ENCODE measurements at regions not wholly inside any gene's neighbourhood (a gene's known extent, or its start where the extent isn't known, plus 50 kb on each side); places are given as distances from the start of the nearest gene placed in this dataset.

DNA sequence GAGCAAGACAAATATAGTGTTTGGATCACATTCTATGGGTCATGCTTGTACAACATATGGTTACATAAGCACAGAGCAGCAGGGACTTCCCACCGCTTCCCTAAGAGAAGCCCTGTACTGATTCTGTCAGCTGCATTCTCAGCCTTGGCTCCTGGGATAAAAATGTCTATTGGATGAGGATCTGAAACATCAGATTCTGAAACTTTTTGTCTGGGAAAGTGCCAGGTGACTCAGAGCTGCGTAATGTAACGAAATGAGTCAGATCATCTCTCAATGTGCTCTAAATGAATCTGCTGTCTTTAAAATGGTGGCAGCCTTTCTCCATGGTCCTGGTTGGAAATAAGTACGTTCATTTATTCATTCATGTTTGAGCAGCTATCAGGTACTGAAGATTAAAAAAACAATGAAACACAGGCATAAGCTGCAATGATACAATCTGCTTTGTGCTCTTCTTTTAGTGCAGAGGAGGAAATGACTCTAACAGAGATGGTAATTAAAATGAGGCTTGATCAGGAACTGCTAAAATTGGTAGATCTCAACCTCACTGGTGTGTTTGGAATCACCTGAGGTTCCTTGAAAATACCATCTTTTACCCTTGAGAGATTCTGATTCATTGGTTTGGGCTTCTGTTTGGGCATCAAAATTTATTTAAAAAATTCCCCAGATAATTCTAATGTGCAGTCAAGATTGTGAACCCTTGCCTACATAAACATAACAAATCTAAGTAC, 99.1 kb upstream of the NAP1L1 start:
- H3K4me1 ChIP-seq (replicated peaks), result no peaks in the 10 kb centered on the region
- TF ChIP-seq POLR2AphosphoS5 (IDR thresholded peaks at IDR 0.05), result no peak
- TF ChIP-seq, protein P1, sequence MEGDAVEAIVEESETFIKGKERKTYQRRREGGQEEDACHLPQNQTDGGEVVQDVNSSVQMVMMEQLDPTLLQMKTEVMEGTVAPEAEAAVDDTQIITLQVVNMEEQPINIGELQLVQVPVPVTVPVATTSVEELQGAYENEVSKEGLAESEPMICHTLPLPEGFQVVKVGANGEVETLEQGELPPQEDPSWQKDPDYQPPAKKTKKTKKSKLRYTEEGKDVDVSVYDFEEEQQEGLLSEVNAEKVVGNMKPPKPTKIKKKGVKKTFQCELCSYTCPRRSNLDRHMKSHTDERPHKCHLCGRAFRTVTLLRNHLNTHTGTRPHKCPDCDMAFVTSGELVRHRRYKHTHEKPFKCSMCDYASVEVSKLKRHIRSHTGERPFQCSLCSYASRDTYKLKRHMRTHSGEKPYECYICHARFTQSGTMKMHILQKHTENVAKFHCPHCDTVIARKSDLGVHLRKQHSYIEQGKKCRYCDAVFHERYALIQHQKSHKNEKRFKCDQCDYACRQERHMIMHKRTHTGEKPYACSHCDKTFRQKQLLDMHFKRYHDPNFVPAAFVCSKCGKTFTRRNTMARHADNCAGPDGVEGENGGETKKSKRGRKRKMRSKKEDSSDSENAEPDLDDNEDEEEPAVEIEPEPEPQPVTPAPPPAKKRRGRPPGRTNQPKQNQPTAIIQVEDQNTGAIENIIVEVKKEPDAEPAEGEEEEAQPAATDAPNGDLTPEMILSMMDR (IDR thresholded peaks at IDR 0.05), result no peak
- no peak for TF ChIP-seq POLR2A (IDR thresholded peaks at IDR 0.05)
- no peaks in the 10 kb centered on the region for H3K27me3 ChIP-seq (replicated peaks; ENCODE audit: insufficient read depth)
- H3K4me3 ChIP-seq, result no peak overlapping the region
- H3K36me3 ChIP-seq, result no peaks in the 10 kb centered on the region
- no peaks in the 10 kb centered on the region for H3K9me3 ChIP-seq
- 34% methylated on average over 4 of the region's 4 CpGs for WGBS
- no peak overlapping the region for H3K27ac ChIP-seq
- intact Hi-C loops (cut with DNase I), result no loop called here
- DNase-seq (ENCODE audit: low spot score), result no peak

DNA sequence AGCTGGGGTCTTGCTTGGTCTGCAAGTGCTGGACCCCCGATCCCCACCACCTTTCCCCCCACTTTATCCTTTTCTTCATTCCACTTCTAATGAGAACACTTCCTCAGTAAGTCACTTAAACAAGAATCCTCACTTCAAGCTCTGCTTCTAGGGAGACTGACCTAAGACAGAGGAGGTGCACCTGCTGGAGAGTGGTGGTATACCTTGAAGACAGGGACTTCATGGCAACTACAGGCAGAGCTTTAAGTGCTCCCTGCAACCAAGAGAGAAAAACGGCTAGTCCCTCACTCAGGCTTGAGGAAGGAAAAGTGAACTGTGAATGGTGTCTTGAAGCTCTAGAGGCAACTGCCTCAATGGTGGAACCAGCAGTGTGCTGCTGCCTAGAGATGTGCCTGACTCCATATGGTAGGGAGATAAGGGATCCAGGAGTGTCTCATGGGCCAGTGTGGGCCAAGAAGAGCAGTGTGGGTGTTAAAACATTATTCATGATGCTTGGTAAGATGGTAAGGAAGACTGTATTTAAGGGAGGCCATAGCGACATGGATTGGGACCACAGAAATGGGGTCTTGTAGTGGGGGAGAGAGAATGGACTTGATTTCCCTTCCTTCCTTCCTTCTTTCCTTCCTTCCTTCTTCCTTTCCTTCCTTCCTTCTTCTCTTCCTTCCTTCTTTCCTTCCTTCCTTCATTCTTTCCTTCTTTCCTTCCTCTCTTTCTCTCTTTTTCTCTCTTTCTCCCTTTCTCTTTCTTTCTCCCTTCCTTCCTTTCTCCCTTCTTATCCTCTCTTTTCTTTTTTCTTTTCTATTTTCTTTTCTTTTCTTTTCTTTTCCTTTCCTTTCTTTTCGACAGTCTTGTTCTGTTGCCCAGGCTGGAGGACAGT, 96.2 kb upstream of the NAP1L1 start:
- no peaks in the 10 kb centered on the region for H3K9me3 ChIP-seq
- no peak for TF ChIP-seq POLR2A (IDR thresholded peaks at IDR 0.05)
- no peak for TF ChIP-seq POLR2AphosphoS5 (IDR thresholded peaks at IDR 0.05)
- TF ChIP-seq, protein P1 (IDR thresholded peaks at IDR 0.05), result no peak
- DNase-seq (ENCODE audit: low spot score), result no peak
- intact Hi-C loops (cut with DNase I), result no loop called here
- no peaks in the 10 kb centered on the region for H3K27me3 ChIP-seq (replicated peaks; ENCODE audit: insufficient read depth)
- H3K4me1 ChIP-seq (replicated peaks), result no peaks in the 10 kb centered on the region
- no peak overlapping the region for H3K27ac ChIP-seq
- H3K36me3 ChIP-seq, result no peaks in the 10 kb centered on the region
- no peak overlapping the region for H3K4me3 ChIP-seq
- 92% methylated on average over 4 of the region's 4 CpGs for WGBS

DNA sequence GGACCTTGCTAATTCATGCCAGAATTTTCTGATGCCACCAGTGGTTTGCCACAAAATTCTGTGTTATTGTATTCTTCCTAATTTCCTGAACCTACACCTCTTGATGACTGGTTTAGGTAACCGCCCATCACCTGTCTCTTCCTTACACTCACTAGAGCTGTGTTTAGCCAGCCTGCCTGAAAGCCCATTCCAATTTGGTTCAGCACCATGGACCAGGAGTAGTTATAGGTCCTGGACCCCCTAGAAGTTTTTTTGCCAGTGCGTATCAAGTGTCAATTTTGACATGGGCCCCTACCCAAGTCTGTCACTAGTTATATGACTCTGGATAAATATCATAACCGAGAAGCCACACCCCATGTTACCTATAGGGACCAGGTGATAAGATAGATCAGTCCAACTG, 94.0 kb upstream of the NAP1L1 start:
- intact Hi-C loops (cut with DNase I), result no loop called here
- WGBS, result 92% methylated on average over 3 of the region's 3 CpGs

DNA sequence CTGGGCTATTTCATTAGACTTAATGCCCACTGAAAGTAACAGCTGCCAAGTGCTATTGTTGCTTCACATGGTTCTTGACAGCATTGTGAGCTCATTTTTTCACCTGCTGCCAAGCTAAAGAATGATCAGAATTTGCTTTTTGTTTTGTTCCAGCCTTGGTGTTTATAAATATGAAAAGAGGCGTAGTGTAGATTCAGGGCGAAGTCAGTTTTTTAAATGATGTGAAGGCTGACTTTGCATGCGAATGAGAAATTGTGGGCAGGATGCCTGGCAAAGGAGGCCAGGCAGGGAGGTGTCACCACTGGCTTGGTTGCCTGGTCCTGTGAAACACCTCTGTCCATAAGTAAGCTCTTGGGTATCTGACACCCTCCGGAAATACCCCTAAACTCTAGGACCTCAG, 93.3 kb upstream of the NAP1L1 start:
- no peaks in the 10 kb centered on the region for H3K36me3 ChIP-seq
- intact Hi-C loops (cut with DNase I), result no loop called here
- H3K27ac ChIP-seq, result no peak overlapping the region
- TF ChIP-seq, protein P1 (IDR thresholded peaks at IDR 0.05), result no peak
- TF ChIP-seq POLR2AphosphoS5 (IDR thresholded peaks at IDR 0.05) (no peak), POLR2A (IDR thresholded peaks at IDR 0.05) (no peak)
- no peak for DNase-seq (ENCODE audit: low spot score)
- H3K9me3 ChIP-seq, result no peaks in the 10 kb centered on the region
- no peaks in the 10 kb centered on the region for H3K27me3 ChIP-seq (replicated peaks; ENCODE audit: insufficient read depth)
- WGBS, result 85% methylated on average over 4 of the region's 4 CpGs
- no peak overlapping the region for H3K4me3 ChIP-seq
- H3K4me1 ChIP-seq (replicated peaks), result no peaks in the 10 kb centered on the region

More for the DNA sequence above, 94.0 kb upstream of the NAP1L1 start:
- Histone ChIP-seq H3K4me1 (replicated peaks) (no peaks in the 10 kb centered on the region), H3K27me3 (replicated peaks; ENCODE audit: insufficient read depth) (no peaks in the 10 kb centered on the region), H3K27ac (no peak overlapping the region), H3K9me3 (no peaks in the 10 kb centered on the region), H3K4me3 (no peak overlapping the region), H3K36me3 (no peaks in the 10 kb centered on the region)
- TF ChIP-seq, protein P1 (IDR thresholded peaks at IDR 0.05), result no peak
- TF ChIP-seq POLR2A (IDR thresholded peaks at IDR 0.05) (no peak), POLR2AphosphoS5 (IDR thresholded peaks at IDR 0.05) (no peak)
- DNase-seq (ENCODE audit: low spot score), result no peak
